Keratinocyte (primary cell): ENCODE measurements at regions not wholly inside any gene's neighbourhood (a gene's known extent, or its start where the extent isn't known, plus 50 kb on each side); places are given as distances from the start of the nearest gene placed in this dataset.

Experiments used
- DNase-seq: peaks from one replicate; pipeline ENCODE4 v3.0.0-alpha.2; 2011; ENCODE audit warnings: low read depth, missing footprints, low spot score
- FAIRE-seq: peaks from 2 replicates; lab custom pipeline; 2011; peaks lifted over from hg19 to GRCh38; lab: Jason Lieb, UNC
- H2AFZ ChIP-seq: 2 replicates; pipeline ENCODE4 v1.6.0; 2012; ENCODE audit warnings: low read length, control low read depth, inconsistent platforms; ENCODE audit not compliant: control insufficient read depth
- H3K27ac ChIP-seq: 2 replicates; pipeline ENCODE4 v1.5.1; 2011; ENCODE audit warnings: low read length; ENCODE audit not compliant: control insufficient read depth, insufficient read depth
- H3K27me3 ChIP-seq: 3 replicates; pipeline ENCODE4 v1.6.0; 2011; ENCODE audit warnings: low read length; ENCODE audit not compliant: control insufficient read depth, insufficient read depth; ENCODE audit errors: extremely low read depth
- H3K36me3 ChIP-seq, 2 experiments: 2 replicates in 1 of 2; 3 replicates in 1 of 2; pipeline ENCODE4 v1.5.1; 2011; ENCODE audit warnings: low read length in 2 of 2, mild to moderate bottlenecking in 1 of 2; ENCODE audit not compliant: control insufficient read depth in 2 of 2, insufficient read depth in 2 of 2; ENCODE audit errors: extremely low read depth in 1 of 2
- H3K4me1 ChIP-seq: 3 replicates; pipeline ENCODE4 v1.5.1; 2011; ENCODE audit warnings: low read length; ENCODE audit not compliant: control insufficient read depth, insufficient read depth; ENCODE audit errors: extremely low read depth
- H3K4me2 ChIP-seq: 3 replicates; pipeline ENCODE4 v1.6.0; 2011; ENCODE audit warnings: low read depth, low read length; ENCODE audit not compliant: control insufficient read depth, insufficient read depth; ENCODE audit errors: extremely low read depth
- H3K4me3 ChIP-seq, 3 experiments: fragments of 200-600 bp in 1 of 3; sonication (generic) in 1 of 3; 2 replicates in 2 of 3; 3 replicates in 1 of 3; pipeline ENCODE4 v1.5.1; 2011 to 2016; ENCODE audit warnings: low read length in 3 of 3, mild to moderate bottlenecking in 3 of 3, control low read depth in 2 of 3, inconsistent platforms in 1 of 3, low read depth in 1 of 3, mixed read lengths in 1 of 3, mixed run types in 1 of 3, moderate library complexity in 1 of 3; ENCODE audit not compliant: control insufficient read depth in 2 of 3, insufficient read depth in 2 of 3; ENCODE audit errors: extremely low read depth in 1 of 3
- H3K79me2 ChIP-seq: 2 replicates; pipeline ENCODE4 v1.6.0; 2012; ENCODE audit warnings: low read length; ENCODE audit not compliant: control insufficient read depth, insufficient read depth
- H3K9ac ChIP-seq: 3 replicates; pipeline ENCODE4 v1.6.0; 2011; ENCODE audit warnings: low read length; ENCODE audit not compliant: control insufficient read depth, insufficient read depth; ENCODE audit errors: extremely low read depth
- H3K9me1 ChIP-seq: 3 replicates; pipeline ENCODE4 v1.6.0; 2011; ENCODE audit warnings: low read length; ENCODE audit not compliant: control insufficient read depth, insufficient read depth; ENCODE audit errors: extremely low read depth
- H3K9me3 ChIP-seq: 2 replicates; pipeline ENCODE4 v1.5.1; 2012; ENCODE audit warnings: low read depth, low read length; ENCODE audit not compliant: control insufficient read depth
- H4K20me1 ChIP-seq: 3 replicates; pipeline ENCODE4 v1.6.0; 2011; ENCODE audit warnings: low read length; ENCODE audit not compliant: control insufficient read depth, insufficient read depth; ENCODE audit errors: extremely low read depth
- CTCF ChIP-seq, 3 experiments: IDR thresholded peaks in 1 of 3; conservative IDR thresholded peaks in 1 of 3; optimal IDR thresholded peaks in 1 of 3; 2 replicates in 2 of 3; 3 replicates in 1 of 3; pipeline versions ENCODE3 to v1.5.1; 2011; ENCODE audit warnings: low read length in 3 of 3, mild to moderate bottlenecking in 3 of 3, moderate library complexity in 2 of 3, control low read depth in 1 of 3, inconsistent platforms in 1 of 3; ENCODE audit not compliant: insufficient read depth in 2 of 3; ENCODE audit errors: extremely low read depth in 1 of 3
- EZH2 ChIP-seq: IDR thresholded peaks from one replicate; pipeline ENCODE4 v1.6.1; 2012; ENCODE audit warnings: inconsistent platforms, mild to moderate bottlenecking, low read length, moderate library complexity
- dilution Hi-C: fragments of 300-500 bp; cut with MboI; formaldehyde crosslinking; loops from one replicate; pipeline ENCODE4 v1.7.0; 2020; ENCODE audit warnings: low sequenced_read_pairs; ENCODE audit not compliant: extremely low pct_ligation_motif_present

- Histone ChIP-seq H3K9me1 (no peaks in the 10 kb centered on the region), H3K9me3 (no peaks in the 10 kb centered on the region), H3K4me2 (no peak overlapping the region), H3K4me3 (no peak overlapping the region), H4K20me1 (no peaks in the 10 kb centered on the region), H3K27me3 (no peaks in the 10 kb centered on the region), H3K36me3 (no peaks in the 10 kb centered on the region), H3K9ac (no peak overlapping the region), H2AFZ (no peak overlapping the region), H3K79me2 (no peaks in the 10 kb centered on the region), H3K27ac (no peak overlapping the region), H3K4me1 (no peaks in the 10 kb centered on the region)
- FAIRE-seq = no peak
- dilution Hi-C loops = no loop called here
- TF ChIP-seq CTCF (optimal IDR thresholded peaks at IDR 0.05 in 1 of 3, IDR thresholded peaks at IDR 0.05 in 1 of 3, conservative IDR thresholded peaks at IDR 0.05 in 1 of 3; ENCODE audit: extremely low read depth in 1 of 3, insufficient read depth in 2 of 3, low read length in 3 of 3) (no peak), EZH2 (no peak)
- no peak for DNase-seq
Measured at GRCh38 chr2:103788951-103789350, 1027.1 kb downstream of the TMEM182 start.

- no peaks in the 10 kb centered on the region for H3K79me2 ChIP-seq
- H3K36me3 ChIP-seq = no peaks in the 10 kb centered on the region
- TF ChIP-seq EZH2 = no peak
- no peak for TF ChIP-seq CTCF (optimal IDR thresholded peaks at IDR 0.05 in 1 of 3, IDR thresholded peaks at IDR 0.05 in 1 of 3, conservative IDR thresholded peaks at IDR 0.05 in 1 of 3; ENCODE audit: extremely low read depth in 1 of 3, insufficient read depth in 2 of 3, low read length in 3 of 3)
- no peaks in the 10 kb centered on the region for H3K27me3 ChIP-seq
- no peak for DNase-seq
- no peak for FAIRE-seq
- no peaks in the 10 kb centered on the region for H3K4me1 ChIP-seq
- H3K9ac ChIP-seq = no peak overlapping the region
- no peak overlapping the region for H3K4me3 ChIP-seq
- no peaks in the 10 kb centered on the region for H3K9me3 ChIP-seq
- H4K20me1 ChIP-seq = no peaks in the 10 kb centered on the region
- dilution Hi-C loops = no loop called here
- H3K27ac ChIP-seq = no peak overlapping the region
- no peaks in the 10 kb centered on the region for H3K9me1 ChIP-seq
- no peak overlapping the region for H3K4me2 ChIP-seq
- H2AFZ ChIP-seq = no peak overlapping the region
Measured at GRCh38 chr2:103789381-103790095, 1027.7 kb downstream of the TMEM182 start.
